A549 (cell line): ENCODE measurements at regions not wholly inside any gene's neighbourhood (a gene's known extent, or its start where the extent isn't known, plus 50 kb on each side); places are given as distances from the start of the nearest gene placed in this dataset.

Experiments used
- ATAC-seq, 2 experiments: fragments of 200-7000 bp in 1 of 2; fragments of >200 bp in 1 of 2; cut with Nextera tagmentation in 1 of 2; cut with Tn5 transposase in 1 of 2; 3 replicates each; pipeline versions ENCODE4 v1.8.0 to v1.9.1; 2018 to 2020; ENCODE audit warnings: mild to moderate bottlenecking in 1 of 2, moderate library complexity in 1 of 2
- CTCF ChIA-PET: fragments of 300-600 bp; sonication (Branson Sonifier 250); formaldehyde crosslinking; extraction: SDS; loops from one replicate; lab custom pipeline; 2021; ENCODE audit warnings: antibody characterized with exemption, inconsistent platforms; lab: Yijun Ruan, JAX
- POLR2A ChIA-PET: fragments of 350-600 bp; formaldehyde crosslinking; extraction: SDS; loops from one replicate; lab custom pipeline; 2021; ENCODE audit warnings: antibody characterized with exemption, inconsistent platforms; lab: Yijun Ruan, JAX
- DNase-seq, 2 experiments: peaks; one replicate each; pipeline versions ENCODE4 v3.0.0 to v3.0.0-alpha.2; 2011 to 2016; ENCODE audit warnings: low read depth in 1 of 2, low spot score in 1 of 2
- FAIRE-seq: peaks from 2 replicates; lab custom pipeline; 2011; peaks lifted over from hg19 to GRCh38; lab: Jason Lieb, UNC
- H3K27ac ChIP-seq, 2 experiments: fragments of >200 bp; sonication (Bioruptor Twin); formaldehyde crosslinking; 3 replicates each; pipeline ENCODE4 v1.5.1; 2016 to 2017
- H3K4me1 ChIP-seq: fragments of >200 bp; sonication (Bioruptor Twin); formaldehyde crosslinking; 3 replicates; pipeline ENCODE4 v1.6.1; 2016
- H3K4me2 ChIP-seq: fragments of >200 bp; sonication (Bioruptor Twin); formaldehyde crosslinking; 3 replicates; pipeline ENCODE4 v1.6.1; 2016
- H3K4me3 ChIP-seq: fragments of >200 bp; sonication (Bioruptor Twin); formaldehyde crosslinking; 3 replicates; pipeline ENCODE4 v1.5.1; 2016
- H3K9me3 ChIP-seq: fragments of >200 bp; sonication (Bioruptor Twin); formaldehyde crosslinking; 3 replicates; pipeline ENCODE4 v1.6.1; 2016
- ATOH8 ChIP-seq: fragments of 250-450 bp; sonication (Bioruptor Pico); IDR thresholded peaks from 2 replicates; pipeline ENCODE4 v1.5.0; 2020; ENCODE audit warnings: low read depth, mild to moderate bottlenecking, moderate library complexity
- BHLHE40 ChIP-seq: IDR thresholded peaks from 2 replicates; pipeline ENCODE4 v1.6.1; 2012; ENCODE audit warnings: low read depth, low read length, inconsistent platforms
- CBX8 ChIP-seq: fragments of 200-600 bp; sonication (generic); IDR thresholded peaks from 2 replicates; pipeline ENCODE4 v1.6.1; 2016
- CEBPB ChIP-seq, 2 experiments: fragments of >200 bp in 1 of 2; sonication (Bioruptor Twin) in 1 of 2; formaldehyde crosslinking in 1 of 2; IDR thresholded peaks; 2 replicates each; pipeline ENCODE4 v1.6.1; 2012 to 2016
- CHD2 ChIP-seq: fragments of 150-350 bp; IDR thresholded peaks from 2 replicates; pipeline ENCODE4 v1.6.1; 2014; ENCODE audit warnings: low read length; ENCODE audit not compliant: partially characterized antibody
- CTCF ChIP-seq: fragments of >200 bp; sonication (Bioruptor Twin); formaldehyde crosslinking; IDR thresholded peaks from 3 replicates; pipeline ENCODE4 v1.5.1; 2016
- EHF ChIP-seq: fragments of 250-450 bp; sonication (Bioruptor Pico); IDR thresholded peaks from 2 replicates; pipeline ENCODE4 v1.5.0; 2020; ENCODE audit warnings: mild to moderate bottlenecking
- EP300 ChIP-seq, 2 experiments: fragments of >200 bp; sonication (Bioruptor Twin); formaldehyde crosslinking; IDR thresholded peaks; 2 replicates in 1 of 2; 3 replicates in 1 of 2; pipeline ENCODE4 v1.6.1; 2016 to 2017
- FOXS1 ChIP-seq: fragments of 250-450 bp; sonication (Bioruptor Pico); IDR thresholded peaks from 2 replicates; pipeline ENCODE4 v1.5.0; 2020; ENCODE audit warnings: mild to moderate bottlenecking, moderate library complexity
- HEYL ChIP-seq: fragments of 250-450 bp; sonication (Bioruptor Pico); IDR thresholded peaks from 2 replicates; pipeline ENCODE4 v1.8.0; 2021; ENCODE audit warnings: mild to moderate bottlenecking, moderate library complexity
- HMGXB4 ChIP-seq: fragments of 250-450 bp; sonication (Bioruptor Pico); IDR thresholded peaks from 2 replicates; pipeline ENCODE4 v1.5.0; 2021; ENCODE audit warnings: mild to moderate bottlenecking, moderate library complexity, borderline replicate concordance
- HOXA7 ChIP-seq: fragments of 250-450 bp; sonication (Bioruptor Pico); IDR thresholded peaks from 2 replicates; pipeline ENCODE4 v1.5.0; 2020; ENCODE audit warnings: mild to moderate bottlenecking, moderate library complexity
- JUNB ChIP-seq: fragments of >200 bp; sonication (Bioruptor Twin); formaldehyde crosslinking; IDR thresholded peaks from 2 replicates; pipeline ENCODE4 v1.6.1; 2016
- NFE2L2 ChIP-seq: fragments of 150-350 bp; conservative IDR thresholded peaks from 2 replicates; pipeline ENCODE4 v1.6.1; 2014; ENCODE audit warnings: low read length
- NPAS2 ChIP-seq: fragments of 250-450 bp; sonication (Bioruptor Pico); IDR thresholded peaks from 2 replicates; pipeline ENCODE4 v1.8.0; 2022; ENCODE audit warnings: mild to moderate bottlenecking, moderate library complexity, borderline replicate concordance
- NR3C1 ChIP-seq: fragments of >200 bp; sonication (Bioruptor Twin); formaldehyde crosslinking; IDR thresholded peaks from 3 replicates; pipeline ENCODE4 v1.6.1; 2017
- POLR2AphosphoS2 ChIP-seq: conservative IDR thresholded peaks from 2 replicates; pipeline ENCODE4 v1.6.1; 2012; ENCODE audit warnings: low read length, improper control_type of control experiment, inconsistent platforms
- RAD21 ChIP-seq, 2 experiments: fragments of >200 bp in 1 of 2; sonication (Bioruptor Twin) in 1 of 2; formaldehyde crosslinking in 1 of 2; IDR thresholded peaks in 1 of 2; conservative IDR thresholded peaks in 1 of 2; 2 replicates in 1 of 2; 3 replicates in 1 of 2; pipeline ENCODE4 v1.6.1; 2012 to 2018; ENCODE audit warnings: inconsistent platforms in 1 of 2
- RCOR1 ChIP-seq: fragments of 150-350 bp; IDR thresholded peaks from 2 replicates; pipeline ENCODE4 v1.6.1; 2014; ENCODE audit warnings: antibody characterized with exemption, low read length, low read depth
- RFX5 ChIP-seq: fragments of 450-650 bp; IDR thresholded peaks from 2 replicates; pipeline ENCODE4 v1.7.1; 2014; ENCODE audit warnings: antibody characterized with exemption, mild to moderate bottlenecking, moderate library complexity
- RNF2 ChIP-seq: fragments of 200-600 bp; sonication (generic); IDR thresholded peaks from 2 replicates; pipeline ENCODE4 v1.6.1; 2016; ENCODE audit warnings: low read depth, mild to moderate bottlenecking, antibody characterized with exemption, moderate library complexity, borderline replicate concordance
- SREBF2 ChIP-seq: fragments of 450-650 bp; IDR thresholded peaks from 2 replicates; pipeline ENCODE4 v1.6.1; 2014; ENCODE audit warnings: mild to moderate bottlenecking, moderate library complexity
- ZNF302 ChIP-seq: fragments of 250-450 bp; sonication (Bioruptor Pico); IDR thresholded peaks from 2 replicates; pipeline ENCODE4 v1.9.0; 2021; ENCODE audit warnings: inconsistent platforms, mild to moderate bottlenecking, moderate library complexity
- ZSCAN20 ChIP-seq: fragments of 250-450 bp; sonication (Bioruptor Pico); IDR thresholded peaks from 2 replicates; pipeline ENCODE4 v1.8.0; 2022; ENCODE audit warnings: mild to moderate bottlenecking, moderate library complexity
- WGBS: methylation state at CpG from one replicate; pipeline ENCODE4 v1.1.6; 2017; ENCODE audit errors: missing lambda C conversion rate; 5-methylcytosine and 5-hydroxymethylcytosine counted together
- TF ChIP-seq, protein P1 (sequence below): IDR thresholded peaks from 2 replicates; pipeline ENCODE4 v1.6.1; 2012

DNA sequence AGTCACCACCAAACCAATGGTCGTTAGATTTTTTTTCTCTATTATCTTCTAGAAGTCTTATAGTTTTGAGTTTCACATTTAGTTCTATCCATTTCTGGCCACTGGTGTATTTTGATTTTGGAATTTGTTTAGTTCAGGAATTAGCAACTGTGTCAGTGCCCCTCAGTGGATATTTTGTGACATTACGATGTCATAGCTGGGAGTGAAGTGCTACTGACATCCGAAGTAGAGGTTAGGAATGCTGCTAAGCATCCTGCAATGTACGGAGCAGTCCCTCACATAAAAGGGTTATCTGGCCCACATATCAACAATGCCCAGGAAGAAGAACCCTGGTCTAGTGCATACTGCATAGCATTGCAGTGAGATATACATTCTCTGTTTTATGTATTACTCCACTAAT lies 157.4 kb upstream of the RGPD4 start (continued):
- TF ChIP-seq HEYL (CRISPR knock-in tag) (no peak), EP300 (IDR thresholded peaks at IDR 0.05) (no peak), ZSCAN20 (CRISPR knock-in tag) (no peak), EHF (no peak), JUNB (no peak)

DNA sequence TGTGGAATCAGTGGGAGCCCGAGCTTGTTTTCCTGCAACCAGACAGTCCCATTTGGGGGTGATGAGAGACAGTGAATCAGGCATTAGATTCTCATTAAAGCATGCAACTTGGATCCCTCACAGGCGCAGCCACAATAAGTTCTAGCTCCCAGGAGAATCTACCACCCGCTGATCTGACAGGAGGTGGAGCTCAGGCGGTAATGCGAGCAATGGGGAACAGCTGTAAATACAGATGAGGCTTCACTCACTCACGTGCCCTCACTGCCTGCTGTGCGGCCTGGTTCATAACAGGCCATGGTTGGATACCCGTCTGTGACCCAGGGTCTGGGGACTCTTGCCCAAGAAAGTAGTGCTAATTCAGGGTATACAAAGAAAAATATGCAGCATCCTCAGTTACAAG lies 144.8 kb upstream of the RGPD4 start:
- no peak for TF ChIP-seq ATOH8 (CRISPR knock-in tag)
- ATAC-seq: no peak
- POLR2A ChIA-PET: no interaction called here
- Histone ChIP-seq H3K4me2 (no peak overlapping the region), H3K27ac (no peak overlapping the region), H3K4me1 (no peaks in the 10 kb centered on the region), H3K9me3 (no peaks in the 10 kb centered on the region), H3K4me3 (no peak overlapping the region)
- WGBS: 53% methylated on average over 8 of the region's 8 CpGs
- FAIRE-seq: no peak
- CTCF ChIA-PET: interaction anchor here (1.6 kb wide), 1 partner anchor 18 kb away, joined by 4 read pairs; no protein-coding TSS in a partner anchor
- no peak for DNase-seq

DNA sequence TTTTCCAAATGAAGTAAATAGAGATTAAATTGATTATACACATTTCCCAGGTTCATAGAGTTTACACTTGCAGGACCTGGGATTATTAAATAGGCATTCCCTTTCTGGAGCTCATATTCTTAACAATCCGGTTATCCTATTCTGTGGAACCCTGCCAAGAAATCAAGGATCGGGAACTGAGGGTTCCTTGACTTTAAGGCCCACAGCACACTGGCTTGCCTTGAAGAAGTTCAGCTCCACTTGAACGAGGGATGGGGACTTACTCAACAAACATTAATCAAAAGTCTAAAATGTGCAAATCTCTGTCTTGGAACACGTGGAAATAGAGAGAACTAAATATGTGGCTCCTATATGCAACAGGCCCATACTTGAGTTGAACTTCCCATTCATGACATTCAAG lies 142.3 kb upstream of the RGPD4 start:
- WGBS: 48% methylated on average over 4 of the region's 4 CpGs

More for the DNA sequence above, 142.3 kb upstream of the RGPD4 start:
- no peak overlapping the region for H3K27ac ChIP-seq
- H3K4me2 ChIP-seq: no peak overlapping the region
- DNase-seq (no peak), FAIRE-seq (no peak), ATAC-seq (no peak)
- H3K4me1 ChIP-seq: no peaks in the 10 kb centered on the region
- ChIA-PET POLR2A (no interaction called here), CTCF (no interaction called here)
- no peak overlapping the region for H3K4me3 ChIP-seq
- no peaks in the 10 kb centered on the region for H3K9me3 ChIP-seq
- TF ChIP-seq, protein P1, sequence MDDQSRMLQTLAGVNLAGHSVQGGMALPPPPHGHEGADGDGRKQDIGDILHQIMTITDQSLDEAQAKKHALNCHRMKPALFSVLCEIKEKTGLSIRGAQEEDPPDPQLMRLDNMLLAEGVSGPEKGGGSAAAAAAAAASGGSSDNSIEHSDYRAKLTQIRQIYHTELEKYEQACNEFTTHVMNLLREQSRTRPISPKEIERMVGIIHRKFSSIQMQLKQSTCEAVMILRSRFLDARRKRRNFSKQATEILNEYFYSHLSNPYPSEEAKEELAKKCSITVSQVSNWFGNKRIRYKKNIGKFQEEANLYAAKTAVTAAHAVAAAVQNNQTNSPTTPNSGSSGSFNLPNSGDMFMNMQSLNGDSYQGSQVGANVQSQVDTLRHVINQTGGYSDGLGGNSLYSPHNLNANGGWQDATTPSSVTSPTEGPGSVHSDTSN: no peak
- TF ChIP-seq SREBF2 (no peak), POLR2AphosphoS2 (no peak), RFX5 (no peak), BHLHE40 (no peak), NFE2L2 (no peak), ZNF302 (CRISPR knock-in tag) (no peak), CBX8 (no peak), FOXS1 (CRISPR knock-in tag) (no peak), CTCF (no peak), NR3C1 (no peak), HMGXB4 (CRISPR knock-in tag) (no peak), RNF2 (no peak), HOXA7 (CRISPR knock-in tag) (no peak), EP300 (IDR thresholded peaks at IDR 0.05) (no peak), RCOR1 (no peak), RAD21 (conservative IDR thresholded peaks at IDR 0.05 in 1 of 2, IDR thresholded peaks at IDR 0.05 in 1 of 2) (no peak), CEBPB (IDR thresholded peaks at IDR 0.05) (no peak), CHD2 (no peak), NPAS2 (CRISPR knock-in tag) (no peak)
